Fibroblast of peridontal ligament (primary cell): ENCODE measurements at regions not wholly inside any gene's neighbourhood (a gene's known extent, or its start where the extent isn't known, plus 50 kb on each side); places are given as distances from the start of the nearest gene placed in this dataset.

Experiments
- DNase-seq: peaks from one replicate; pipeline ENCODE4 v3.0.0-alpha.2; 2010; ENCODE audit errors: extremely low read depth

- no peak for DNase-seq
Measured at GRCh38 chr10:128894641-128895040, 572.4 kb upstream of the MGMT start.

- DNase-seq = no peak
Measured at GRCh38 chr10:128895473-128895872, 571.6 kb upstream of the MGMT start.

GRCh38 chr10:128896116-128896795 is 570.8 kb upstream of the MGMT start:
- DNase-seq = no peak

GRCh38 chr10:128896963-128897362 is 570.1 kb upstream of the MGMT start:
- DNase-seq = no peak

- DNase-seq = no peak
Measured at GRCh38 chr10:128897401-128898129, 569.5 kb upstream of the MGMT start.

- DNase-seq = no peak
Measured at GRCh38 chr10:128898133-128898915, 568.7 kb upstream of the MGMT start.

- no peak for DNase-seq
Measured at GRCh38 chr10:128898916-128899195, 568.2 kb upstream of the MGMT start.

GRCh38 chr10:128900456-128900855 is 566.6 kb upstream of the MGMT start:
- no peak for DNase-seq

- DNase-seq = no peak
Measured at GRCh38 chr10:128901236-128901635, 565.8 kb upstream of the MGMT start.

- no peak for DNase-seq
Measured at GRCh38 chr10:128902031-128902710, 564.9 kb upstream of the MGMT start.

- no peak for DNase-seq
Measured at GRCh38 chr10:128907155-128907941, 559.7 kb upstream of the MGMT start.

GRCh38 chr10:128908099-128908498 is 558.9 kb upstream of the MGMT start:
- no peak for DNase-seq

- no peak for DNase-seq
Measured at GRCh38 chr10:128908499-128908898, 558.5 kb upstream of the MGMT start.

GRCh38 chr10:128912568-128913311 is 554.3 kb upstream of the MGMT start:
- DNase-seq = no peak

GRCh38 chr10:128914681-128915080 is 552.4 kb upstream of the MGMT start:
- DNase-seq = no peak

- DNase-seq = no peak
Measured at GRCh38 chr10:128915630-128916029, 551.4 kb upstream of the MGMT start.

GRCh38 chr10:128916383-128916782 is 550.7 kb upstream of the MGMT start:
- no peak for DNase-seq

- DNase-seq = no peak
Measured at GRCh38 chr10:128921389-128922022, 545.5 kb upstream of the MGMT start.

- DNase-seq = no peak
Measured at GRCh38 chr10:128922172-128922571, 544.9 kb upstream of the MGMT start.

GRCh38 chr10:128922619-128923196 is 544.3 kb upstream of the MGMT start:
- no peak for DNase-seq
